Hematopoietic multipotent progenitor cell treated with erythropoietin and hydrocortisone succinate and interleukin-3 and kit ligand, for 6 days (in vitro differentiated cells): ENCODE measurements at regions not wholly inside any gene's neighbourhood (a gene's known extent, or its start where the extent isn't known, plus 50 kb on each side); places are given as distances from the start of the nearest gene placed in this dataset.
"Not testable (repeated sequence)": the region's sequence is repeated elsewhere in the genome, so short reads cannot be mapped to it uniquely, and the experiment has no call there.

Experiments
- DNase-seq: peaks from one replicate; pipeline ENCODE4 v3.0.0-alpha.2; 2015

DNA sequence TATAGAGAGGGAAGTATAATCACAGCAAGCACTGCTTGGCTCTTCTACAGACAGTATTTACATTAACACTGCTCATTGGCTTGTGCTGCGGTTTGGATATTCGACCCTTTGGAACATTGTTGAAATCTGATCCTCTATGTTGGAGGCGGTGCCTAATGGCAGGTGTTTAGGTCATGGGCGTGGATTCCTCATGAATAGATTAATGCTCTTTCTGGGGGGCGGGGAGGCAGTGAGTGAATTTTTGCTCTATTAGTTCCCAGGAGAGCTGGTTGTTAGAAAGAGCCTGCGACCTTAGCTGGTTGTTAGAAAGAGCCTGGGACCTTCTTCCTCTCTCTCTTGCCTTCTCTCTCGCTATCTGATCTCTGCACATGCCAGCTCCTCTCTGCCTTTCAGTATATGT, 77.3 kb upstream of the SVIL start:
- no peak for DNase-seq

DNA sequence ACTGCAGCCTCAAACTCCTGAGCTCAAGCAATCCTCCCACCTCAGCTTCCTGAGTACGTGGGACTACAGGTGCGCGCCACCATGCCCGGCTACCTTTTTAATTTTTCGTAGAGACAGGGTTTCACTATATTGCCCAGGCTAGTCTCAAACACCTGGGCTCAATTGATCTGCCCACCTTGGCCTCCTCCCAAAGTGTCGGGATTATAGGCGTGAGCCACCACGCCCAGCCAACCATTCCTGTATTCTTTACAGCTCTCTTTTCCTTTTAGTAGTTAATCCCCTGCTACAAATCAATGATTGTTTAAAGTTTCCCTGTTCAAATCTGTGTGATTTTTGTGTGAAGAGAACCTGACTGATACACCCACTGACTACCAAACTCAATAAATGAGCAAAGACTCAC, 75.4 kb upstream of the SVIL start:
- DNase-seq = no peak

DNA sequence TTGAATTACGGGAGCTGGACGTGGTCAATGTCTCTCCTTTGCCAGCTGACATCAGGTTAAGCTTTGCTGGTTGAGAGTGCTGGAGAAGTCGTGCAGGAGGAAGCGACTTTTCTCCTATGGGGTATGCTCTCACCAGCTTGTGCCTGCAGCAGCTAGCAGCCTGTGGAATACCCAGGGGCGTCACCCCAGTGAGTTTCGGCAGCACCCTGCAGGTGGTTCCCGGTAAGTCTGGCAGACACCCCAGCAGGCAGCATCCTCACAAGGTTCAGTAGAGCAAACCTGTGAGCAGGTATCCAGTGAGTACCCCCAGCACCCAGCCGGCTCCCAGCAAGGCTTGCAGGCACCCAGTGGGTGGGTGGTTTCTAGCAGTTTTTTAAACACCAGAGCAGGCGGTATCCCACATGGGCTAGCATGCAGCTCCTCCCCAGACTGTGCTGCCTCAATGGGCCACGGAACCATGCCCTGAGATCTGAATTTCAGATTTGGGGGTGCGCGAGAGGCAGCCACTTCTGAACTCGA, 74.8 kb upstream of the SVIL start:
- no peak for DNase-seq

- no peak for DNase-seq
Observed at GRCh38 chr10:29703271-29703670, 68.5 kb upstream of the SVIL start.

DNA sequence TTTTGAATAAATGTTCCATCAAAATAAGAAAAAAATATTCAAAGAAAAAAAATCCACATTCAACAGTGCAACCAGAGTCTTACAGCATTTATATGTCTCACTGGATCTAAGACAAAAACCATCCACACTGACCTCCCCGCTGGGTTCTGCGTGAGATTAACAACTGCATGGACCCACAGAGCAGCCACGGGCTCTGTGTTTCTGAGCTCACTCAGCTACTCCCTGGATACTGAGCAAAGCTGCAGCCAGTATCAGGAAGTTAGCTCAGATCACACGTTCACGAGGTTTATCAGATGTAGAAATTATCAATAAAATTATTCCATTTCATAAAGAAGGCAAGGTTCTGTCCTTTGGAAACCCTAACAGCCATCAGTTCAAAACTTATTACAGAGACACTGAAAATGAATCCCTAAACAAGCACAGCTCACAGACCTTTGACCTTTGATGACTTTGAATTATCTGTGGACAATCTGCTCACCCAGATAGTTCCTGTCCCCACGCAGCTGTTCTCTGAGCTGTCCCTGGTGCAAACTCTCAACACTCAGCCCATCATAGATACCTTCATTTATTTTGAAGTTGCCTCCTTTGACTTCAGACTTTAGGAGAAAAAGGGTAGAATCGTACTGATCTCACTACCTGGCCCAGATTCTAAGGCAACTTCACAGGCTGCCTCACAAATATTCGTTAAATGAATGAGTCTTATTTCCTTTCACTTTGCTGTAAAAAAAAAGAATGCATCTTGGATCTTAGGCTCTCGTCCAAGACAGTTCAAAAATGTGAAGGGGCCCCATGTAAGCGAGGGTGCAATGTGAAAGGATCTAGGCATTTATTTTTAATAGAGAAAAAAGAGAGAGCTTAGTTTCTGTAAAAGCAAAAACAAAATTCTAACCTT, 67.7 kb upstream of the SVIL start:
- no peak for DNase-seq

DNA sequence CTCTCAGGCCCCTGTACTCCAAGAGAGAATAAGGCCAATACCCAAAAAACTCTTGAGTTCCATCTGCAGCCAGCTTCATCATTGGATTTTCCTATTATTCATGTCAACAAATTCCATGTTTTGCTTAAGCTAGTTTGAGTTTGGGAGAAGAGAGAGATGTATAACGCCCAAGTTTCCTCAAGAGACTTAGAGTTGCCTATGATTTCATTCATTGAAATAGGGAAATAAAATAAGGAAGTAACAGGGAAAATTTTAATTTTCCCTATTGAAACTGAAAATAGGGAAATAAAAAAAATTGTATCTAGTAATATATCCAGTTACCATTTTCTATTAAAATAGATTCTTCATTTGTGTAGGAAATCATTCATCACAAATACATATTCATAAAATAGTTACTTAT, 66.5 kb upstream of the SVIL start:
- DNase-seq = no peak

- no peak for DNase-seq
Observed at GRCh38 chr10:29699621-29700020, 64.8 kb upstream of the SVIL start.

DNA sequence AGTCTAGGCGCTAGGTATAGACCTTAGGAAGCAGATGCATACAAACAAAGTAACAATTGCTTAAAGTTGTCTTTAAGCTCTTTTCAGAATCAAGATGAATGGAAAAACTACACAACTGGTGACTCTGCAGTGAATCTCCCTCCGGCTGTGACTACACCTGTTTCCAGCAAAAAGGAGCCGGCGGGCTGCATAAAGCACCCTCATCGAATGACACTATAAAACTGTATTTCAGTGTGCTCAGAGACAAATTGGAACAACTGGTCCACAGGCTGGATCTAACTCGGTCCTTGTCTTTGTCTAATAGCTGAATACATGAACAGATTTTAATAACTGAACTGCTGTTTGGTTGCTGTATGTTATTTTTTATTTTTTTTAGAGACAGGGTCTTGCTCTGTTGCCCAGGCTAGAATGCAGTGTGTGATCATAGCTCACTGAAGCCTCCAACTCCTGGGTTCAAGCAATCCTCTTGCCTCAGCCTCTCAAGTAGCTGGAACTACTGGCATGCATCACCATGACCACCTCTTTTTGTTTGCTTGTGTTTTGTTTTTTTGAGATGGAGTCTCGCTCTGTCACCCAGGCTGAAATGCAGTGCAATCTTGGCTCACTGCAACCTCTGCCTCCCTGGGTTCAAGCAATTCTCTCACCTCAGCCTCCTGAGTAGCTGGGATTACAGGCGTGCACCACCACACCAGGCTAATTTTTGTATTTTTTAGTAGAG, 64.2 kb upstream of the SVIL start:
- no peak for DNase-seq

DNA sequence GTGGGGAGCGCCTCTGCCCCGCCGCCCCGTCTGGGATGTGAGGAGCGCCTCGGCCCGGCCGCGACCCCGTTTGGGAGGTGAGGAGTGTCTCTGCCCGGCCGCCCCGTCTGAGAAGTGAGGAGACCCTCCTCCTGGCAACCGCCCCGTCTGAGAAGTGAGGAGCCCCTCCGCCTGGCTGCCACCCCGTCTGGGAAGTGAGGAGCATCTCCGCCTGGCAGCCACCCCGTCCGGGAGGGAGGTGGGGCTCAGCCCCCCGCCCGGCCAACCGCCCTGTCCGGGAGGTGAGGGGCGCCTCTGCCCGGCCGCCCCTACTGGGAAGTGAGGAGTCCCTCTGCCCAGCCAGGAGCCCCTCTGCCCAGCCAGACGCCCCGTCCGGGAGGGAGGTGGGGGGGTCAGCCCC, 61.8 kb upstream of the SVIL start:
- DNase-seq = not testable (repeated sequence)

DNA sequence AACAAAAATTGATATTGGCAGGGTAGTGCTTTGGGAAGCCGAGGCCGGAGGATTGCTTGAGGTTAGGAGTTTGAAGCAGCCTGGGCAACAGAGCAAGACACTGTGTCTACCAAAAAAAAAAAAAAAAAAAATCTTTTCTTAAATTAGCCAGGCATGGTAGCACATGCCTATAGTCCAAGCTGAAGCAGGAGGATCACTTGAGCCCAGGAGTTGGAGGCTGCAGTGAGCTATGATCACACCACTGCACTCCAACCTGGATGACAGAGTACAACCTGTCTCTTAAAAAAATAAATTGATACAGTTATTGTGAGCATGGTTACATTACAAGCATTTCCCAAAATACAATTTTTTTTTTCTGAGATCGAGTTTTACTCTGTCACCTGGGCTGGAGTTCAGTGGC, 59.4 kb upstream of the SVIL start:
- no peak for DNase-seq

- DNase-seq = no peak
Observed at GRCh38 chr10:29692121-29692539, 57.4 kb upstream of the SVIL start.

GRCh38 chr10:29691564-29692072, 56.8 kb upstream of the SVIL start:
- DNase-seq = no peak

DNA sequence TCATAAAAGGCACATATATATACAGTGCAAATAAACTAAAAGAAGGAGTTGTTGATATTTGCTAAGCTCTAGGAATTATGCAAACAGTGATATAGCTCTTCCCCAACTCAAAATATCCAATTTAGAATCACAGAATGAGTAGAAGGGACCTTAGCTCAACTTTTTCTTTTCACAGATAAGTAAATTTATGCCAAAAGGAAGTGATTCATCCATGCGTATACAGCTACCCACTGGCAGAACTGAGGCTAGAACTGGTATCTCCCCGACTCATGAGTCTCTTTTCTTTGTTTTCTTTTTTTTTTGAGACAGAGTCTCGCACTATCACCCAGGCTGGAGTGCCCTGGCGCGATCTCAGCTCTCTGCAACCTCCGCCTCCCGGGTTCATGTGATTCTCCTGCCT, 54.2 kb upstream of the SVIL start:
- DNase-seq = peak; percentile 10

GRCh38 chr10:29688230-29688661, 53.5 kb upstream of the SVIL start:
- DNase-seq = no peak

DNA sequence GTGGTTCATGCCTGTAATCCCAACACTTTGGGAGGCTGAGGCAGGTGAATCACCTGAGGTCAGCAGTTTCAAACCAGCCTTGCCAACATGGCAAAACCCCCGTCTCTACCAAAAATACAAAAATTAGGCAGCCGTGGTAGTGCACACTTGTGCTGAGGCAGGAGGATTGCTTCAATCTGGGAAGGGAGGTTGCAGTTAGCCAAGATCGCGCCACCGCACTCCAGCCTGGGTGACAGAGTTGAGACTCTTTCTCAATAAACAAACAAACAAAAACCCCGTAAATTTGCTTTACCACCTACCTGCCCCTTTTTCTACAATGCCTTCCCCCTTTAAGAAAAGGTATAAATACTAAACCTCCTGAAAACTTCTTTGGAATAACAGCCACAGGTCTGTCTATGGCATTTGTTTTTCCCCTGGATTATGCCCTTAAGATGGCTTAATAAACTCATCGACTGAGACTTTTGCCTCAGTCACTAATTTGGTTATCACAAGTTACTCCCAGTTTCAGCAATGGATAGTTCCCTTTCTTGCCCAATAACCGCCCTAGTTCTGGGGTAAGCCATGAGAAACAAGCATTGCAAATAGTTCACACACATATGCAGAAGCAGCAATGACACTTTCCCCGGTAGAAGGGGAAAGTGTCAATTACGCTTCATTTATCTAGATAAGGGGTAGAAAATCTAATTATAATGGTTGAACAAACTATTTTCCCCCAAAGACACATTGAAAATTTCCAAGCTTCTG, 52.8 kb upstream of the SVIL start:
- DNase-seq = peak; percentile 10

DNA sequence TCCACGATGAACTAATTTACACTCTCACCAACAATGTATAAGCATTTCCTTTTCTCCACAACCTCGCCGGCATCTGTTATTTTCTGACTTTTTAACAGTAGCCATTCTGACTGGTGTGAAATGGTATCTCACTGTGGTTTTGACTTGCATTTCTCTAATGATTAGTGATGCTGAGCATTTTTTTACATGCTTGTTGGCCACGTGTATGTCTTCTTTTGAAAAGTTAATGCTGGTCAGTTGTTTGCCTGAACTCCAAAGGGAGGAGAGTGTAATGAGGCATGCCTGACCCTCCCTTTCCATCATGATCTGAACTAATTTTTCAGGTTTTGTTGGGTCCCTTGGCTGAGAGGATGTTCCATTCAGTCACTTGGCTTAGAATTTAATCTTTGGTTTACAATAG, 50.7 kb upstream of the SVIL start:
- DNase-seq = no peak
